HCT116 (cell line): ENCODE measurements at regions not wholly inside any gene's neighbourhood (a gene's known extent, or its start where the extent isn't known, plus 50 kb on each side); places are given as distances from the start of the nearest gene placed in this dataset.

Experiments used
- ATAC-seq: fragments of 200-7000 bp; cut with Tn5 transposase; 2 replicates; pipeline ENCODE4 v1.9.1; 2020; ENCODE audit warnings: mild to moderate bottlenecking, moderate library complexity
- BruUV-seq: library from RNA; stranded (reverse); fragments of 400-500 nt; replicated peaks from 2 replicates; lab custom pipeline; 2021; lab: Mats Ljungman, UMichigan
- CTCF ChIA-PET: fragments of 300-600 bp; sonication (Branson Sonifier 250); formaldehyde crosslinking; loops from one replicate; lab custom pipeline; 2021; ENCODE audit warnings: antibody characterized with exemption; lab: Charles Lee
- POLR2A ChIA-PET: fragments of 300-600, 350-600 bp; sonication (Branson Sonifier 250); formaldehyde crosslinking; loops from one replicate; lab custom pipeline; 2021; ENCODE audit warnings: antibody characterized with exemption; lab: Charles Lee
- RAD21 ChIA-PET, 2 experiments: fragments of 300-600 bp; sonication (Branson Sonifier 250); formaldehyde crosslinking; loops; one replicate each; lab custom pipeline; 2023; ENCODE audit warnings: low total read pairs in 2 of 2; ENCODE audit not compliant: uncharacterized antibody in 2 of 2, unreplicated experiment in 2 of 2, low non-redundant PET in 1 of 2; lab: Charles Lee
- DNase-seq: peaks from one replicate; pipeline ENCODE4 v3.0.0-alpha.2; 2010; ENCODE audit warnings: low read depth, low spot score
- H2AFZ ChIP-seq: fragments of 200-600 bp; shearing (Covaris generic), sonication (generic); 2 replicates; pipeline ENCODE4 v1.6.1; 2017; ENCODE audit warnings: low read depth, mixed run types, mixed read lengths, antibody characterized with exemption, low read length; ENCODE audit not compliant: poor library complexity, severe bottlenecking
- H3K27ac ChIP-seq: 2 replicates; pipeline ENCODE4 v1.5.1; 2012; ENCODE audit warnings: low read depth, low read length
- H3K27me3 ChIP-seq: fragments of 200-600 bp; sonication (generic); 2 replicates; pipeline ENCODE4 v1.6.1; 2016; ENCODE audit warnings: mixed run types, low read length, mixed read lengths; ENCODE audit not compliant: insufficient read depth
- H3K36me3 ChIP-seq, 2 experiments: fragments of 200-500 bp in 1 of 2; fragments of 200-600 bp in 1 of 2; sonication (Bioruptor generic) in 1 of 2; sonication (generic) in 1 of 2; 2 replicates each; pipeline versions ENCODE4 v1.5.1 to v1.6.1; 2014 to 2016; ENCODE audit warnings: low read length in 2 of 2, inconsistent platforms in 1 of 2, mixed read lengths in 1 of 2, mixed run types in 1 of 2; ENCODE audit not compliant: insufficient read depth in 2 of 2, control insufficient read depth in 1 of 2
- H3K4me1 ChIP-seq, 2 experiments: fragments of 200-600 bp in 1 of 2; sonication (generic) in 1 of 2; 2 replicates each; pipeline versions ENCODE4 v1.5.1 to v1.6.1; 2012 to 2017; ENCODE audit warnings: low read length in 2 of 2, inconsistent platforms in 1 of 2, mild to moderate bottlenecking in 1 of 2, mixed read lengths in 1 of 2, mixed run types in 1 of 2, moderate library complexity in 1 of 2; ENCODE audit not compliant: insufficient read depth in 2 of 2, control insufficient read depth in 1 of 2
- H3K4me2 ChIP-seq: fragments of 200-600 bp; sonication (generic); 2 replicates; pipeline ENCODE4 v1.6.1; 2017; ENCODE audit warnings: mixed run types, low read length, mixed read lengths
- H3K4me3 ChIP-seq, 2 experiments: fragments of 200-600 bp in 1 of 2; sonication (generic) in 1 of 2; replicated peaks in 1 of 2; 2 replicates each; pipeline ENCODE4 v1.5.1; 2011 to 2016; ENCODE audit warnings: low read length in 2 of 2, control low read depth in 1 of 2, low read depth in 1 of 2, mild to moderate bottlenecking in 1 of 2, mixed read lengths in 1 of 2, mixed run types in 1 of 2
- H3K79me2 ChIP-seq: fragments of 200-600 bp; sonication (generic); 2 replicates; pipeline ENCODE4 v1.6.1; 2017; ENCODE audit warnings: mild to moderate bottlenecking, mixed run types, low read length, moderate library complexity, mixed read lengths; ENCODE audit not compliant: insufficient read depth
- H3K9ac ChIP-seq: fragments of 200-600 bp; sonication (generic); 2 replicates; pipeline ENCODE4 v1.6.1; 2016; ENCODE audit warnings: low read length, mixed read lengths
- H3K9me2 ChIP-seq: fragments of 200-600 bp; sonication (generic), shearing (Covaris generic); 2 replicates; pipeline ENCODE4 v1.6.1; 2017; ENCODE audit warnings: mixed run types, mild to moderate bottlenecking, moderate library complexity; ENCODE audit not compliant: insufficient read depth
- H3K9me3 ChIP-seq, 2 experiments: fragments of 200-500 bp in 1 of 2; fragments of 200-600 bp in 1 of 2; sonication (Bioruptor generic) in 1 of 2; sonication (generic) in 1 of 2; 2 replicates each; pipeline ENCODE4 v1.6.1; 2014 to 2017; ENCODE audit warnings: low read length in 2 of 2, mixed read lengths in 2 of 2, inconsistent platforms in 1 of 2, low read depth in 1 of 2, mild to moderate bottlenecking in 1 of 2, mixed run types in 1 of 2, moderate library complexity in 1 of 2; ENCODE audit not compliant: control insufficient read depth in 1 of 2, insufficient read depth in 1 of 2
- H4K20me1 ChIP-seq: fragments of 200-600 bp; sonication (generic), shearing (Covaris generic); 2 replicates; pipeline ENCODE4 v1.6.1; 2017; ENCODE audit warnings: mixed run types, mild to moderate bottlenecking, moderate library complexity; ENCODE audit not compliant: insufficient read depth
- CTCF ChIP-seq, 3 experiments: fragments of 200-600 bp in 1 of 3; sonication (generic) in 1 of 3; IDR thresholded peaks in 2 of 3; conservative IDR thresholded peaks in 1 of 3; 2 replicates each; pipeline ENCODE4 v1.5.1; 2012 to 2017; ENCODE audit warnings: low read depth in 2 of 3, low read length in 2 of 3, antibody characterized with exemption in 1 of 3, borderline replicate concordance in 1 of 3, control low read depth in 1 of 3, mild to moderate bottlenecking in 1 of 3, mixed read lengths in 1 of 3, mixed run types in 1 of 3, moderate library complexity in 1 of 3; ENCODE audit not compliant: insufficient read depth in 1 of 3
- EGR1 ChIP-seq: IDR thresholded peaks from 2 replicates; pipeline ENCODE4 v1.6.1; 2012; ENCODE audit warnings: low read depth
- ELF1 ChIP-seq: IDR thresholded peaks from 2 replicates; pipeline ENCODE4 v1.6.1; 2012; ENCODE audit warnings: low read depth, borderline replicate concordance
- EZH2 ChIP-seq: fragments of 200-600 bp; sonication (generic); IDR thresholded peaks from 2 replicates; pipeline ENCODE4 v1.6.1; 2017; ENCODE audit warnings: antibody characterized with exemption, mixed run types
- JUND ChIP-seq: IDR thresholded peaks from 2 replicates; pipeline ENCODE4 v1.6.1; 2012
- MAX ChIP-seq: IDR thresholded peaks from 2 replicates; pipeline ENCODE4 v1.6.1; 2012
- POLR2A ChIP-seq: IDR thresholded peaks from 2 replicates; pipeline ENCODE4 v1.7.0; 2011; ENCODE audit warnings: borderline replicate concordance; ENCODE audit not compliant: insufficient read depth, insufficient read length; ENCODE audit errors: extremely low read depth
- RAD21 ChIP-seq: IDR thresholded peaks from 2 replicates; pipeline ENCODE4 v1.6.1; 2012; ENCODE audit warnings: low read depth, mild to moderate bottlenecking
- REST ChIP-seq: IDR thresholded peaks from 2 replicates; pipeline ENCODE4 v1.6.1; 2012; ENCODE audit warnings: low read depth
- SP1 ChIP-seq: IDR thresholded peaks from 2 replicates; pipeline ENCODE4 v1.6.1; 2012; ENCODE audit warnings: low read depth
- TCF7L2 ChIP-seq: IDR thresholded peaks from 2 replicates; pipeline ENCODE4 v1.7.0; 2011; ENCODE audit warnings: borderline replicate concordance, inconsistent platforms; ENCODE audit not compliant: insufficient read depth, insufficient read length; ENCODE audit errors: extremely low read depth
- ZBTB33 ChIP-seq: IDR thresholded peaks from 2 replicates; pipeline ENCODE4 v1.6.1; 2011; ENCODE audit warnings: mild to moderate bottlenecking, low read length, moderate library complexity; ENCODE audit not compliant: insufficient replicate concordance; ENCODE audit errors: extremely low read depth
- ZNF274 ChIP-seq: fragments of 200-500 bp; sonication (Bioruptor generic); IDR thresholded peaks from 2 replicates; pipeline ENCODE4 v1.6.1; 2014; ENCODE audit warnings: mild to moderate bottlenecking, low read depth, low read length, inconsistent platforms
- intact Hi-C: fragments of 100-400 bp; cut with micrococcal nuclease; formaldehyde crosslinking; loops from 2 replicates; pipeline ENCODE4 v1.10.0; 2022

- TF ChIP-seq ZNF274 (no peak), EZH2 (no peak), POLR2A (no peak), REST (no peak)
These were observed 74.7 kb upstream of the SLC22A16 start (continued) for GRCh38 chr6:110551088-110551487.

GRCh38 chr6:110550353-110550752 is 73.9 kb upstream of the SLC22A16 start:
- Histone ChIP-seq H2AFZ (no peak overlapping the region), H3K27ac (no peak overlapping the region), H3K4me1 (peaks cover 18 to 24% of the 10 kb centered on the region in 2 experiments), H3K9ac (no peak overlapping the region), H3K9me2 (no peaks in the 10 kb centered on the region; the same call in 1 of the 2 replicates), H4K20me1 (no peaks in the 10 kb centered on the region), H3K4me2 (no peak overlapping the region), H3K4me3 (no peak overlapping the region), H3K9me3 (peaks cover 0 to 2% of the 10 kb centered on the region in 2 experiments; a peak in 1 of 4 replicates), H3K79me2 (no peaks in the 10 kb centered on the region), H3K36me3 (no peaks in the 10 kb centered on the region), H3K27me3 (no peaks in the 10 kb centered on the region)
- ATAC-seq, result no peak
- ChIA-PET CTCF (no interaction called here), RAD21 (no interaction called here), POLR2A (no interaction called here)
- no TSS peak for BruUV-seq
- intact Hi-C loops, result no loop called here
- DNase-seq, result no peak
- no peak for TF ChIP-seq REST
- no peak for TF ChIP-seq ELF1
- TF ChIP-seq CTCF (IDR thresholded peaks at IDR 0.05 in 2 of 3, conservative IDR thresholded peaks at IDR 0.05 in 1 of 3; ENCODE audit: borderline replicate concordance in 1 of 3, insufficient read depth in 1 of 3, low read depth in 2 of 3, low read length in 2 of 3), result no peak
- no peak for TF ChIP-seq TCF7L2
- TF ChIP-seq EGR1, result no peak
- no peak for TF ChIP-seq ZNF274
- no peak for TF ChIP-seq ZBTB33
- no peak for TF ChIP-seq MAX
- TF ChIP-seq SP1, result no peak
- TF ChIP-seq JUND, result no peak
- TF ChIP-seq RAD21, result no peak
